Immature natural killer cell (primary cell): ENCODE measurements at regions not wholly inside any gene's neighbourhood (a gene's known extent, or its start where the extent isn't known, plus 50 kb on each side); places are given as distances from the start of the nearest gene placed in this dataset.

Experiments used
- DNase-seq, 3 donors: peaks; one replicate each; pipeline ENCODE4 v3.0.0; 2022; ENCODE audit warnings: mixed read lengths in 1 of 3
- H3K27ac Mint-ChIP-seq, 6 donors: one replicate each; pipeline ENCODE4 v1.8.0; 2020; ENCODE audit warnings: mixed read lengths in 6 of 6, mild to moderate bottlenecking in 5 of 6, inconsistent platforms in 4 of 6, moderate library complexity in 3 of 6
- H3K27me3 Mint-ChIP-seq, 3 donors: one replicate each; pipeline ENCODE4 v1.8.0; 2020 to 2021; ENCODE audit warnings: low read depth in 3 of 3, mild to moderate bottlenecking in 3 of 3, mixed read lengths in 3 of 3, moderate library complexity in 3 of 3, inconsistent platforms in 1 of 3
- H3K36me3 Mint-ChIP-seq, 3 donors: one replicate each; pipeline ENCODE4 v1.8.0; 2020; ENCODE audit warnings: mixed read lengths in 3 of 3, inconsistent platforms in 2 of 3, mild to moderate bottlenecking in 2 of 3
- H3K4me1 Mint-ChIP-seq, 2 donors: one replicate each; pipeline ENCODE4 v1.8.0; 2020; ENCODE audit warnings: inconsistent platforms in 2 of 2, mild to moderate bottlenecking in 2 of 2, mixed read lengths in 2 of 2, moderate library complexity in 1 of 2
- H3K4me3 Mint-ChIP-seq, 5 donors: one replicate each; pipeline ENCODE4 v1.8.0; 2020; ENCODE audit warnings: mild to moderate bottlenecking in 5 of 5, mixed read lengths in 5 of 5, inconsistent platforms in 3 of 5, moderate library complexity in 3 of 5
- H3K9me3 Mint-ChIP-seq, 6 donors: one replicate each; pipeline ENCODE4 v1.8.0; 2020; ENCODE audit warnings: mild to moderate bottlenecking in 6 of 6, mixed read lengths in 6 of 6, inconsistent platforms in 4 of 6, moderate library complexity in 3 of 6

DNA sequence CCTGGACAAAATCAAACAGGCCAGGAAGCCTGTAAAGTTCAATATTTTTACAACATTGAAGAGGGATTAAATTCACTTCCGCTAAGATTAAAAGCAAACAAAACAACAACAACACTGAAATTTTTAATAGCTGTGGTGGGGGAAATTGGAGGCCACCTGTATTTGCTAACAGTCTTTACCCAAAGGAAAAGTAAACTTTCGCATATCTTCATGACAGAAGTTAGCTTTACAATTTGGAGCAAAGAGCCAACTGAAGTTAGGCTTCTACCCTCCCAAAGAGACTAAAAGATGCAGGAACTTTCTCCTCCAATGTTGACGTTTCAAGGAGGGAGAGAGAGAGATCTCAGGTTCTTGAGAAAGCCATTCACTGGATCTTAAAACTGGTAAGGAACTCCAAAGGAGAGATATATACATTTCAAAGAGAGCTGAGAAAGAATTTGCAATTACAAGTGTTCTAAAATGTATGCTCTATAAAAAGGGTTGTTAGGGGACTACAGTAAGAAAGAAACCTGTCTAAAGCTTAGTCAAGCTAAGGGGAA is 349.2 kb upstream of the CDH9 start:
- no peak overlapping the region for H3K27ac Mint-ChIP-seq
- no peaks in the 10 kb centered on the region for H3K36me3 Mint-ChIP-seq
- no peaks in the 10 kb centered on the region for H3K27me3 Mint-ChIP-seq
- no peak for DNase-seq
- no peaks in the 10 kb centered on the region for H3K4me1 Mint-ChIP-seq
- H3K4me3 Mint-ChIP-seq: no peak overlapping the region
- peaks cover 12 to 62% (median 36%) of the 10 kb centered on the region in 6 donors for H3K9me3 Mint-ChIP-seq

DNA sequence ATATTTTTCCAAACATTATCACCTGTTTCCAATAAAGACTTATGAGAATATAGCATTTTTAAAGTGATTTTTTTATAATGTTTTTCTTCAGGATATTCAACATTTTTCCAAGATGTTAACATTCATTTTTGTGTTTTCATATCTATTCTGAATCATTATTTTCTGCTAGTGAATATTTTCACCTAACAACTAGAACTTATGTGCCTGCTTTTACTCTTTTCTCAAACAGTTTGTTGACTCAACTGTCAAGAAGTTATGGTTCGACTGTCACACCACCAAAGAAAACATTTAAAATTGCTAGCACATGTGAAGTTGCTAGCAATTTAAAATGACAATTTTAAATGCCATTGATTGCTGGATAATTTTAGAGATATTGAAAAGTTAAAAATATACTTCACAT is 343.3 kb upstream of the CDH9 start:
- DNase-seq: no peak
- no peak overlapping the region for H3K27ac Mint-ChIP-seq
- no peaks in the 10 kb centered on the region for H3K36me3 Mint-ChIP-seq
- H3K9me3 Mint-ChIP-seq: peaks cover 10 to 50% (median 31%) of the 10 kb centered on the region in 6 donors
- peaks cover 0 to 2% (median 0%) of the 10 kb centered on the region in 3 donors for H3K27me3 Mint-ChIP-seq
- H3K4me3 Mint-ChIP-seq: no peak overlapping the region
- no peaks in the 10 kb centered on the region for H3K4me1 Mint-ChIP-seq

- H3K9me3 Mint-ChIP-seq: peaks cover 7 to 47% (median 39%) of the 10 kb centered on the region in 6 donors
- no peak overlapping the region for H3K27ac Mint-ChIP-seq
- no peaks in the 10 kb centered on the region for H3K4me1 Mint-ChIP-seq
- H3K36me3 Mint-ChIP-seq: no peaks in the 10 kb centered on the region
- peaks cover 0 to 4% (median 0%) of the 10 kb centered on the region in 3 donors for H3K27me3 Mint-ChIP-seq
- no peak overlapping the region for H3K4me3 Mint-ChIP-seq
- DNase-seq: no peak
These were observed 339.2 kb upstream of the CDH9 start for GRCh38 chr5:27377626-27378025.

- no peak for DNase-seq
- Mint-ChIP-seq H3K27ac (no peak overlapping the region), H3K4me1 (no peaks in the 10 kb centered on the region), H3K9me3 (peaks cover 10 to 47% (median 39%) of the 10 kb centered on the region in 6 donors), H3K4me3 (no peak overlapping the region), H3K36me3 (no peaks in the 10 kb centered on the region), H3K27me3 (no peaks in the 10 kb centered on the region)
These were observed 315.6 kb upstream of the CDH9 start for GRCh38 chr5:27353970-27354369.

DNA sequence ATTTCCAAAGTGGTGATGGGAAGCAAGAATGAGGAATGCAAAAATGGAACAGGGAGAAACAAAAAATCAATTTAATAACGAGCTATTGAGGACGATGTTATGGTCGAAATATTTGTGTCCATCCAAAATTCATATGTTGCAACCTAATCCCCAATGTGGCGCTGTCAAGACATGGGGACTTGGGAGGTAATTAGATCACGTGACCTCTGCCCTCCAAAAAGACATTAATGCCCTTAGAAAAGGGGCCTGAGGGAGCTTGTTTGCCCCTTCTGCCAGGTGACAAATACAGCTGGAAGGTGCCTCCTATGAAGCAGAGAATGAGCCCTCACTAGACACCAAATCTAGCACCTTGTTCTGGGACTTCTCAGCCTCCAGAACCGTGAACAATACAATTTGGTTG is 315.2 kb upstream of the CDH9 start:
- DNase-seq: no peak
- H3K4me3 Mint-ChIP-seq: no peak overlapping the region
- H3K36me3 Mint-ChIP-seq: no peaks in the 10 kb centered on the region
- H3K4me1 Mint-ChIP-seq: no peaks in the 10 kb centered on the region
- peaks cover 12 to 48% (median 42%) of the 10 kb centered on the region in 6 donors for H3K9me3 Mint-ChIP-seq
- no peak overlapping the region for H3K27ac Mint-ChIP-seq
- no peaks in the 10 kb centered on the region for H3K27me3 Mint-ChIP-seq

GRCh38 chr5:27341342-27341741 is 303.0 kb upstream of the CDH9 start:
- peaks cover 19 to 57% (median 51%) of the 10 kb centered on the region in 6 donors for H3K9me3 Mint-ChIP-seq

GRCh38 chr5:27336817-27337216 is 298.4 kb upstream of the CDH9 start:
- Mint-ChIP-seq H3K9me3 (peaks cover 16 to 59% (median 42%) of the 10 kb centered on the region in 6 donors), H3K27me3 (peaks cover 0 to 1% (median 0%) of the 10 kb centered on the region in 3 donors), H3K36me3 (peaks cover 0 to 4% (median 0%) of the 10 kb centered on the region in 3 donors), H3K4me1 (no peaks in the 10 kb centered on the region), H3K4me3 (no peak overlapping the region), H3K27ac (no peak overlapping the region)
- no peak for DNase-seq

More at GRCh38 chr5:27341342-27341741, 303.0 kb upstream of the CDH9 start:
- Mint-ChIP-seq H3K36me3 (peaks cover 0 to 4% (median 0%) of the 10 kb centered on the region in 3 donors), H3K27ac (no peak overlapping the region), H3K4me3 (no peak overlapping the region), H3K27me3 (peaks cover 0 to 1% (median 0%) of the 10 kb centered on the region in 3 donors), H3K4me1 (no peaks in the 10 kb centered on the region)
- DNase-seq: no peak

DNA sequence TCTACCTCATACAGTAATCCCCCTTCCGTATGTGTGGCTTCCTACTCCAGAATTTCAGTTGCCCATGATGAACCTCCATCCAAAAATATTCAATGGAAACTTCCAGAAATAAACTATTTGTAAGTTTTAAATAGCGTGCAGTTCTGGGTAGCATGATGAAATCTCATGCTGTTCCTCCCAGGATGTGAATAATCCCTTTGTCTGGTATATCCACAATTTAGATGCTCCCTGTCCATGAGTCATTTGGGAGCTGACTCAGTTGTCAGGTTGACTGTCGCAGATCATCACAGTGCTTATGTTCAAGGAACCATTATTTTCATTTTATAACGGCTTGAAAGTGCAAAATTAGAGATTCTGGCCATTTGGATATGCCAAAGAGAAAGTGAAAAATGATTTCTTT is 290.1 kb upstream of the CDH9 start:
- no peak overlapping the region for H3K4me3 Mint-ChIP-seq
- DNase-seq: no peak
- no peak overlapping the region for H3K27ac Mint-ChIP-seq
- H3K9me3 Mint-ChIP-seq: peaks cover 5 to 71% (median 38%) of the 10 kb centered on the region in 6 donors
- H3K27me3 Mint-ChIP-seq: no peaks in the 10 kb centered on the region
- H3K4me1 Mint-ChIP-seq: no peaks in the 10 kb centered on the region
- H3K36me3 Mint-ChIP-seq: peaks cover 0 to 2% (median 0%) of the 10 kb centered on the region in 3 donors

DNA sequence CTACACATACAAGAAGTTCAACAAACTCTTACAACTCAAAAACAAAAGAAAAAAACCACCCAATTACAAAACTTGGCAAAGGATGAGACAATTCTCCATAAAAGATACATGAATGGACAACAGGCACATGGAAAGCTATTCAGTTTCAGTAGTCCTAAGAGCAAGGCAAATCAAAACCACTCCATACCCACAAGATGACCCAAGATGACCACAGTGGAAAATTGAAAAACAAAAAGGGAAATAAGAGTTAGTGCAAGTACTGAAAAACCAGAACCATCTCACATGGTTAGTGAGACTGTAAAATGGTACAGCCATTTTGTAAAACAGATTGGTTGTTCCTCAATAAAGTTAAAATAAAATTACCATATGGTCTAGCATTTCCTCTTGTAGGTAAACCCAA is 287.1 kb upstream of the CDH9 start:
- H3K9me3 Mint-ChIP-seq: peaks cover 10 to 62% (median 34%) of the 10 kb centered on the region in 6 donors
- no peak overlapping the region for H3K4me3 Mint-ChIP-seq
- H3K4me1 Mint-ChIP-seq: no peaks in the 10 kb centered on the region
- no peak overlapping the region for H3K27ac Mint-ChIP-seq
- DNase-seq: no peak
- peaks cover 0 to 2% (median 0%) of the 10 kb centered on the region in 3 donors for H3K36me3 Mint-ChIP-seq
- no peaks in the 10 kb centered on the region for H3K27me3 Mint-ChIP-seq

DNA sequence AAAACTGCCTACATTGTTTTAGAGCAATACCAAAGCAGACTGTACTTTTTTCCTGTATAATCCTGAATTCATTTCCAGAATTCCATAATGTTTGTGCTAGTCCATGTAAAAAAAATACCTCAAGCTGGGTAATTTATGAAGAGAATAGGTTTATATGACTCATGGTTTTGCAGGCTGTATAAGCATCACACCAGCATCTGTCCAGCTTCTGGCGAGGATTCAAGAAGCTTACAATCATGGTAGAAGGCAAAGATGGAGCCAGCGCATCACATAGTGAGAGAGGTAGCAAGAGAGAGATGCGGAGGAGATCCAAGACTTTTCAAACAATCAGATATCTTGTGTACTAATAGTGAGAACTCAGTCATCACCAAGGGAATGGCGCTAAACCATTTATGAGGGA is 280.3 kb upstream of the CDH9 start:
- Mint-ChIP-seq H3K27ac (no peak overlapping the region), H3K4me3 (no peak overlapping the region), H3K27me3 (no peaks in the 10 kb centered on the region), H3K4me1 (no peaks in the 10 kb centered on the region), H3K9me3 (peaks cover 4 to 32% (median 23%) of the 10 kb centered on the region in 6 donors), H3K36me3 (peaks cover 0 to 2% (median 0%) of the 10 kb centered on the region in 3 donors)
- no peak for DNase-seq

DNA sequence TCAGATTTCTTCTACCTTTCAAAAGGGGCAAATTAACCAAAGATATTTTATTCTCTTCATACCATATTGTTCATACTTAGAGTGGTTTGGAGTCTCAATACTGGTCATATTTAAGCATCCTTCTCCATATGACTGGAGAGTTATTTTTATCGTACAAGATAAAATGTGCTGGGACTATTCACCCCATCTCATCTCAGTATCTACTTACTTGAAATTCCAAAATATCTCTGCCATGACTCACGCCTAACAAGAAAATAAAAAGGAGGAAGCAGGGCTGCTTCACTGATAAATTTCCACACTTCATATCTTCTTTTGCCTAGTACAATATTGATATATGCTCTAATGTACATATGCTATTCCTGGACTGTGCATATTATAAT is 277.9 kb upstream of the CDH9 start:
- no peak overlapping the region for H3K27ac Mint-ChIP-seq
- DNase-seq: no peak
- H3K9me3 Mint-ChIP-seq: peaks cover 7 to 41% (median 26%) of the 10 kb centered on the region in 6 donors
- peaks cover 0 to 1% (median 0%) of the 10 kb centered on the region in 3 donors for H3K27me3 Mint-ChIP-seq
- no peaks in the 10 kb centered on the region for H3K36me3 Mint-ChIP-seq
- H3K4me1 Mint-ChIP-seq: no peaks in the 10 kb centered on the region
- no peak overlapping the region for H3K4me3 Mint-ChIP-seq

- H3K4me1 Mint-ChIP-seq: no peaks in the 10 kb centered on the region
- H3K27me3 Mint-ChIP-seq: peaks cover 0 to 1% (median 0%) of the 10 kb centered on the region in 3 donors
- H3K4me3 Mint-ChIP-seq: no peak overlapping the region
- no peaks in the 10 kb centered on the region for H3K36me3 Mint-ChIP-seq
- H3K27ac Mint-ChIP-seq: no peak overlapping the region
- peaks cover 5 to 41% (median 24%) of the 10 kb centered on the region in 6 donors for H3K9me3 Mint-ChIP-seq
- DNase-seq: no peak
These were observed 277.2 kb upstream of the CDH9 start for GRCh38 chr5:27315363-27316270.

GRCh38 chr5:27313549-27313948 is 275.2 kb upstream of the CDH9 start:
- no peak for DNase-seq
- H3K9me3 Mint-ChIP-seq: peaks cover 9 to 34% (median 17%) of the 10 kb centered on the region in 6 donors
- H3K36me3 Mint-ChIP-seq: no peaks in the 10 kb centered on the region
- H3K27ac Mint-ChIP-seq: no peak overlapping the region
- H3K4me3 Mint-ChIP-seq: no peak overlapping the region
- no peaks in the 10 kb centered on the region for H3K4me1 Mint-ChIP-seq
- H3K27me3 Mint-ChIP-seq: peaks cover 0 to 1% (median 0%) of the 10 kb centered on the region in 3 donors

DNA sequence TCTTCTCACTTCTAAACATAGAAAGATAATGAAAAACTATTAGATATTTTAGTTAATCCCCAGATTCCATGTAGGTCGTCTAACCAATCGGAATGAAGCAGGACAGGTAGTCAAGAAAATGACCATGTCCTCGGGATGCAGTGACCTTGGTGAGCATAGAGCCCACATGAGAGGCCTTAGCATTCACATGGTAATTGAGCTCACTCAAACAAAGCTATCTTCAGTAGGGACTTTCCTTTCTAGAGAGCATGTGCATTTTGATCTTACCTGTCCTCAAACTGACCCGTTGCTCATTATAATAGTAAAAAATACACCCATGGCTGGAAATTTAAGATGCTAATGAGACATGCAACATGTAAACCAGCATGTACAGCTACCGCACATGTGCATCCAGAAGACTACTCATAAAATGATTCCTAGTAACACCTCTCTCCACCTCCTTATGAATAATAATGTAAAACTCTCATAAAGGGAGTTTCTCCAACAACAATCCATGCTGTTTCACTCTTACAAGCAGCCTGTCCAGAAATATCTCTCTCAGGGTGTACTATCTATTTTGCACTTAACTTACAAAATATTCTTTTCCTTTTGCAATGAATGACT is 274.0 kb upstream of the CDH9 start:
- Mint-ChIP-seq H3K27me3 (peaks cover 0 to 1% (median 0%) of the 10 kb centered on the region in 3 donors), H3K9me3 (peaks cover 9 to 41% (median 21%) of the 10 kb centered on the region in 6 donors), H3K27ac (no peak overlapping the region), H3K36me3 (no peaks in the 10 kb centered on the region), H3K4me3 (no peak overlapping the region), H3K4me1 (no peaks in the 10 kb centered on the region)
- no peak for DNase-seq
